GM12878 (cell line): ENCODE measurements at regions not wholly inside any gene's neighbourhood (a gene's known extent, or its start where the extent isn't known, plus 50 kb on each side); places are given as distances from the start of the nearest gene placed in this dataset.

Experiments used
- ATAC-seq: fragments of 200-7000 bp; cut with Tn5 transposase; 3 replicates; pipeline ENCODE4 v1.9.1; 2020; ENCODE audit warnings: mild to moderate bottlenecking, moderate library complexity
- BruUV-seq: library from RNA; stranded (reverse); fragments of 400-500 nt; replicated peaks from 2 replicates; lab custom pipeline; 2021; lab: Mats Ljungman, UMichigan
- CTCF ChIA-PET: fragments of 300-600 bp; sonication (Branson Sonifier 250); formaldehyde crosslinking; extraction: SDS; loops from one replicate; lab custom pipeline; 2021; ENCODE audit warnings: inconsistent platforms; lab: Yijun Ruan, JAX
- POLR2A ChIA-PET: fragments of 350-600 bp; formaldehyde crosslinking; extraction: SDS; loops from one replicate; lab custom pipeline; 2021; ENCODE audit warnings: inconsistent platforms; lab: Charles Lee
- RAD21 ChIA-PET: fragments of 300-600 bp; sonication (Branson Sonifier 250); formaldehyde crosslinking; loops from one replicate; lab custom pipeline; 2023; ENCODE audit warnings: antibody characterized with exemption; ENCODE audit not compliant: unreplicated experiment; lab: Charles Lee
- SMC1A ChIA-PET: fragments of 300-600 bp; sonication (Branson Sonifier 250); formaldehyde crosslinking; loops from one replicate; lab custom pipeline; 2023; ENCODE audit not compliant: unreplicated experiment, uncharacterized antibody; lab: Charles Lee
- DNase-seq: peaks from one replicate; pipeline ENCODE4 v3.0.0-alpha.2; 2011; ENCODE audit warnings: low read depth, low spot score
- FAIRE-seq: peaks from 3 replicates; lab custom pipeline; 2011; peaks lifted over from hg19 to GRCh38; lab: Jason Lieb, UNC
- H2AFZ ChIP-seq: 2 replicates; pipeline ENCODE4 v1.6.0; 2011; ENCODE audit warnings: low read depth, low read length, control low read depth; ENCODE audit not compliant: control insufficient read depth
- H3K27ac ChIP-seq: 2 replicates; pipeline ENCODE4 v1.5.1; 2011; ENCODE audit warnings: control low read depth; ENCODE audit not compliant: control insufficient read depth, insufficient read depth
- H3K27me3 ChIP-seq, 2 experiments: replicated peaks in 1 of 2; 2 replicates each; pipeline versions ENCODE4 v1.6.0 to v1.6.1; 2011; ENCODE audit warnings: low read length in 1 of 2; ENCODE audit not compliant: control insufficient read depth in 2 of 2, insufficient read depth in 2 of 2
- H3K36me3 ChIP-seq, 2 experiments: 2 replicates each; pipeline ENCODE4 v1.5.1; 2011; ENCODE audit warnings: low read length in 1 of 2; ENCODE audit not compliant: control insufficient read depth in 2 of 2, insufficient read depth in 2 of 2
- H3K4me1 ChIP-seq: 2 replicates; pipeline ENCODE4 v1.6.1; 2011; ENCODE audit warnings: mild to moderate bottlenecking, low read length, moderate library complexity, mixed read lengths; ENCODE audit not compliant: control insufficient read depth, insufficient read depth
- H3K4me2 ChIP-seq: 2 replicates; pipeline ENCODE4 v1.6.0; 2011; ENCODE audit warnings: control low read depth; ENCODE audit not compliant: control insufficient read depth, insufficient read depth
- H3K4me3 ChIP-seq: fragments of 200-600 bp; sonication (generic); 2 replicates; pipeline ENCODE4 v1.5.1; 2016
- H3K79me2 ChIP-seq: 2 replicates; pipeline ENCODE4 v1.6.0; 2011; ENCODE audit warnings: low read length; ENCODE audit not compliant: control insufficient read depth, insufficient read depth
- H3K9ac ChIP-seq: 2 replicates; pipeline ENCODE4 v1.8.0; 2011; ENCODE audit warnings: low read length, control low read depth, mixed read lengths; ENCODE audit not compliant: control insufficient read depth, insufficient read depth
- H3K9me3 ChIP-seq: replicated peaks from 3 replicates; pipeline ENCODE4 v1.5.1; 2011; ENCODE audit warnings: mild to moderate bottlenecking, low read length; ENCODE audit not compliant: control insufficient read depth, insufficient read depth
- H4K20me1 ChIP-seq: 2 replicates; pipeline ENCODE4 v1.6.0; 2011; ENCODE audit not compliant: control insufficient read depth, insufficient read depth
- BMI1 ChIP-seq: fragments of 450-650 bp; IDR thresholded peaks from 2 replicates; pipeline ENCODE4 v1.6.1; 2016; ENCODE audit warnings: mild to moderate bottlenecking, moderate library complexity, borderline replicate concordance
- CBFB ChIP-seq: IDR thresholded peaks from 2 replicates; pipeline ENCODE4 v1.6.1; 2016; ENCODE audit warnings: antibody characterized with exemption, low read depth
- CUX1 ChIP-seq: IDR thresholded peaks from 2 replicates; pipeline ENCODE4 v1.6.1; 2012; ENCODE audit warnings: improper control_type of control experiment, low read depth, low read length; ENCODE audit not compliant: insufficient replicate concordance
- ESRRA ChIP-seq: IDR thresholded peaks from 2 replicates; pipeline ENCODE4 v1.6.1; 2012; ENCODE audit warnings: mild to moderate bottlenecking, low read length, improper control_type of control experiment
- HCFC1 ChIP-seq: fragments of 150-350 bp; IDR thresholded peaks from 2 replicates; pipeline ENCODE4 v1.6.1; 2014; ENCODE audit warnings: low read length
- IKZF1 ChIP-seq: fragments of 450-650 bp; conservative IDR thresholded peaks from 2 replicates; pipeline ENCODE4 v1.6.1; 2017; ENCODE audit warnings: antibody characterized with exemption, mild to moderate bottlenecking
- MTA2 ChIP-seq: fragments of 450-650 bp; IDR thresholded peaks from 2 replicates; pipeline ENCODE4 v1.6.1; 2016; ENCODE audit warnings: low read depth, mild to moderate bottlenecking, moderate library complexity
- MYC ChIP-seq: IDR thresholded peaks from 2 replicates; pipeline ENCODE4 v1.6.1; 2011; ENCODE audit warnings: mild to moderate bottlenecking, low read length, moderate library complexity, inconsistent platforms; ENCODE audit not compliant: insufficient read depth, insufficient replicate concordance, insufficient read length, severe bottlenecking
- POLR2A ChIP-seq: IDR thresholded peaks from 2 replicates; pipeline ENCODE4 v1.6.1; 2011; ENCODE audit warnings: low read depth, mild to moderate bottlenecking, low read length
- SMAD1 ChIP-seq: fragments of 450-650 bp; IDR thresholded peaks from 2 replicates; pipeline ENCODE4 v1.6.1; 2018; ENCODE audit warnings: mild to moderate bottlenecking, low read depth; ENCODE audit not compliant: partially characterized antibody
- TBL1XR1 ChIP-seq: IDR thresholded peaks from 2 replicates; pipeline ENCODE4 v1.6.1; 2012; ENCODE audit warnings: low read depth, low read length, improper control_type of control experiment
- TCF7 ChIP-seq: IDR thresholded peaks from 2 replicates; pipeline ENCODE4 v1.6.1; 2014; ENCODE audit warnings: antibody characterized with exemption, borderline replicate concordance
- WGBS: methylation state at CpG from one replicate; pipeline ENCODE4 v1.1.6; 2016; ENCODE audit warnings: low lambda C conversion rate; ENCODE audit not compliant: insufficient replicate concordance, insufficient coverage; ENCODE audit errors: missing lambda C conversion rate; 5-methylcytosine and 5-hydroxymethylcytosine counted together
- in situ Hi-C: fragments of 300-500 bp; cut with MboI; formaldehyde crosslinking; loops from 9 replicates; pipeline ENCODE4 v1.14.3; 2018; ENCODE audit warnings: mixed read lengths
- intact Hi-C: fragments of 100-400 bp; cut with micrococcal nuclease; formaldehyde crosslinking; loops from one replicate; pipeline ENCODE4 v1.14.2; 2022; ENCODE audit not compliant: unreplicated experiment
- TF ChIP-seq, protein P1 (sequence below): fragments of 450-650 bp; IDR thresholded peaks from 2 replicates; pipeline ENCODE4 v1.6.1; 2014; ENCODE audit warnings: mild to moderate bottlenecking
- TF ChIP-seq, protein P2 (sequence below): fragments of 150-350 bp; IDR thresholded peaks from 2 replicates; pipeline ENCODE4 v1.6.1; 2014; ENCODE audit warnings: mild to moderate bottlenecking, low read depth, low read length
- TF ChIP-seq, protein P3 (sequence below): fragments of 450-650 bp; IDR thresholded peaks from 2 replicates; pipeline ENCODE4 v1.6.1; 2018; ENCODE audit warnings: borderline replicate concordance, mild to moderate bottlenecking; ENCODE audit not compliant: partially characterized antibody

DNA sequence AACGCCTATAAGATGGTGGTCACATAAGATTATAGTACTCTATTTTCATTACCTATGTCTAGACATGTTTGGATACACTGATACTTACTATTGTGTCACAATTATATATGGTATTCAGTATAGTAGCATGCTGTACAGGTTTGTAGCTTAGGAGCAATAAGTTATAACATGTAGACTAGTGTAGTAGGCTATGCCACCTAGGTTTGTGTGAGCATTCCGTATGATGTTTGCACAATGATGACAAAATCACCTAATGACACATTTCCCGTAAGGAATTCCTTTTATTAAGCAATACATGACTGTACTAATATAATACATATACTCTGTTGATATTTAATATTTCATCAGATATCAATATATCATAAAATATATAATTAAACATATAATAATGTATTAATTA, 540.7 kb downstream of the BMP2 start:
- Histone ChIP-seq H3K27ac (no peak overlapping the region), H3K4me3 (no peak overlapping the region), H4K20me1 (no peaks in the 10 kb centered on the region), H3K9ac (no peak overlapping the region), H3K27me3 (no peaks in the 10 kb centered on the region), H3K4me2 (no peak overlapping the region), H3K9me3 (no peaks in the 10 kb centered on the region), H3K4me1 (no peaks in the 10 kb centered on the region), H3K36me3 (no peaks in the 10 kb centered on the region), H2AFZ (no peak overlapping the region), H3K79me2 (no peaks in the 10 kb centered on the region)
- DNase-seq: no peak
- ChIA-PET CTCF (no interaction called here), SMC1A (no interaction called here), POLR2A (no interaction called here), RAD21 (no interaction called here)
- FAIRE-seq: no peak
- 8% methylated on average over 3 of the region's 3 CpGs for WGBS
- BruUV-seq: no TSS peak
- no peak for ATAC-seq
- intact Hi-C loops (no loop called here), in situ Hi-C loops (no loop called here)
- TF ChIP-seq IKZF1: no peak
- no peak for TF ChIP-seq ESRRA
- TF ChIP-seq MTA2: no peak
- TF ChIP-seq POLR2A: no peak
- TF ChIP-seq, protein P1, sequence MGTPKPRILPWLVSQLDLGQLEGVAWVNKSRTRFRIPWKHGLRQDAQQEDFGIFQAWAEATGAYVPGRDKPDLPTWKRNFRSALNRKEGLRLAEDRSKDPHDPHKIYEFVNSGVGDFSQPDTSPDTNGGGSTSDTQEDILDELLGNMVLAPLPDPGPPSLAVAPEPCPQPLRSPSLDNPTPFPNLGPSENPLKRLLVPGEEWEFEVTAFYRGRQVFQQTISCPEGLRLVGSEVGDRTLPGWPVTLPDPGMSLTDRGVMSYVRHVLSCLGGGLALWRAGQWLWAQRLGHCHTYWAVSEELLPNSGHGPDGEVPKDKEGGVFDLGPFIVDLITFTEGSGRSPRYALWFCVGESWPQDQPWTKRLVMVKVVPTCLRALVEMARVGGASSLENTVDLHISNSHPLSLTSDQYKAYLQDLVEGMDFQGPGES: no peak
- TF ChIP-seq, protein P2, sequence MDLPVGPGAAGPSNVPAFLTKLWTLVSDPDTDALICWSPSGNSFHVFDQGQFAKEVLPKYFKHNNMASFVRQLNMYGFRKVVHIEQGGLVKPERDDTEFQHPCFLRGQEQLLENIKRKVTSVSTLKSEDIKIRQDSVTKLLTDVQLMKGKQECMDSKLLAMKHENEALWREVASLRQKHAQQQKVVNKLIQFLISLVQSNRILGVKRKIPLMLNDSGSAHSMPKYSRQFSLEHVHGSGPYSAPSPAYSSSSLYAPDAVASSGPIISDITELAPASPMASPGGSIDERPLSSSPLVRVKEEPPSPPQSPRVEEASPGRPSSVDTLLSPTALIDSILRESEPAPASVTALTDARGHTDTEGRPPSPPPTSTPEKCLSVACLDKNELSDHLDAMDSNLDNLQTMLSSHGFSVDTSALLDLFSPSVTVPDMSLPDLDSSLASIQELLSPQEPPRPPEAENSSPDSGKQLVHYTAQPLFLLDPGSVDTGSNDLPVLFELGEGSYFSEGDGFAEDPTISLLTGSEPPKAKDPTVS: no peak
- TF ChIP-seq, protein P3, sequence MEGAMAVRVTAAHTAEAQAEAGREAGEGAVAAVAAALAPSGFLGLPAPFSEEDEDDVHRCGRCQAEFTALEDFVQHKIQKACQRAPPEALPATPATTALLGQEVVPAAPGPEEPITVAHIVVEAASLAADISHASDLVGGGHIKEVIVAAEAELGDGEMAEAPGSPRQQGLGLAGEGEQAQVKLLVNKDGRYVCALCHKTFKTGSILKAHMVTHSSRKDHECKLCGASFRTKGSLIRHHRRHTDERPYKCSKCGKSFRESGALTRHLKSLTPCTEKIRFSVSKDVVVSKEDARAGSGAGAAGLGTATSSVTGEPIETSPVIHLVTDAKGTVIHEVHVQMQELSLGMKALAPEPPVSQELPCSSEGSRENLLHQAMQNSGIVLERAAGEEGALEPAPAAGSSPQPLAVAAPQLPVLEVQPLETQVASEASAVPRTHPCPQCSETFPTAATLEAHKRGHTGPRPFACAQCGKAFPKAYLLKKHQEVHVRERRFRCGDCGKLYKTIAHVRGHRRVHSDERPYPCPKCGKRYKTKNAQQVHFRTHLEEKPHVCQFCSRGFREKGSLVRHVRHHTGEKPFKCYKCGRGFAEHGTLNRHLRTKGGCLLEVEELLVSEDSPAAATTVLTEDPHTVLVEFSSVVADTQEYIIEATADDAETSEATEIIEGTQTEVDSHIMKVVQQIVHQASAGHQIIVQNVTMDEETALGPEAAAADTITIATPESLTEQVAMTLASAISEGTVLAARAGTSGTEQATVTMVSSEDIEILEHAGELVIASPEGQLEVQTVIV: no peak
- TF ChIP-seq HCFC1: no peak
- no peak for TF ChIP-seq SMAD1
- no peak for TF ChIP-seq TBL1XR1
- TF ChIP-seq CBFB: no peak
- no peak for TF ChIP-seq TCF7
- TF ChIP-seq BMI1: no peak
- TF ChIP-seq CUX1: no peak
- TF ChIP-seq MYC: no peak
